ENCODE measurements at regions not wholly inside any gene's neighbourhood (a gene's known extent, or its start where the extent isn't known, plus 50 kb on each side); places are given as distances from the start of the nearest gene placed in this dataset.
A peak's percentile ranks its signal among the peaks of the same experiment; 100 is the strongest.

GRCh38 chr11:127859941-127860354 is 727.4 kb downstream of the ETS1 start:
- H4K20me1 ChIP-seq (ENCODE audit: control insufficient read depth, insufficient read depth, low read depth, low read length), result no peaks in the 10 kb centered on the region
- H3K9me3 ChIP-seq (ENCODE audit: control insufficient read depth, insufficient read depth, low read length), result no peaks in the 10 kb centered on the region
- no peak overlapping the region for H3K4me3 ChIP-seq (ENCODE audit: low read length)
- no peaks in the 10 kb centered on the region for H3K27me3 ChIP-seq (ENCODE audit: control insufficient read depth, low read length)
- H3K36me3 ChIP-seq (ENCODE audit: control insufficient read depth, low read length), result no peaks in the 10 kb centered on the region
- H3K9me2 ChIP-seq (replicated peaks; ENCODE audit: control insufficient read depth, low read length), result no peaks in the 10 kb centered on the region
- H3K4me2 ChIP-seq (ENCODE audit: low read length), result no peak overlapping the region
- no peak overlapping the region for H3K27ac ChIP-seq (ENCODE audit: low read depth, low read length)
- no peaks in the 10 kb centered on the region for H3K4me1 ChIP-seq (ENCODE audit: control insufficient read depth, low read length)
- no peaks in the 10 kb centered on the region for H3K79me2 ChIP-seq (ENCODE audit: control insufficient read depth, low read length)
- no peaks in the 10 kb centered on the region for H3F3A ChIP-seq (ENCODE audit: control insufficient read depth, insufficient read depth)
- no peak for TF ChIP-seq EZH2phosphoT487 (IDR thresholded peaks at IDR 0.05; ENCODE audit: borderline replicate concordance, low read length)
- no peak for TF ChIP-seq CTCF (IDR thresholded peaks at IDR 0.05; ENCODE audit: low read depth, low read length, poor library complexity, severe bottlenecking)

GRCh38 chr11:127844876-127845275 is 742.5 kb downstream of the ETS1 start:
- no peaks in the 10 kb centered on the region for H3F3A ChIP-seq (ENCODE audit: control insufficient read depth, insufficient read depth)
- H3K36me3 ChIP-seq (ENCODE audit: control insufficient read depth, low read length), result no peaks in the 10 kb centered on the region
- H3K4me1 ChIP-seq (ENCODE audit: control insufficient read depth, low read length), result no peaks in the 10 kb centered on the region
- H3K4me3 ChIP-seq (ENCODE audit: low read length), result no peak overlapping the region
- H4K20me1 ChIP-seq (ENCODE audit: control insufficient read depth, insufficient read depth, low read depth, low read length), result no peaks in the 10 kb centered on the region
- H3K27me3 ChIP-seq (ENCODE audit: control insufficient read depth, low read length), result no peaks in the 10 kb centered on the region
- H3K79me2 ChIP-seq (ENCODE audit: control insufficient read depth, low read length), result no peaks in the 10 kb centered on the region
- no peaks in the 10 kb centered on the region for H3K9me3 ChIP-seq (ENCODE audit: control insufficient read depth, insufficient read depth, low read length)
- no peak for TF ChIP-seq EZH2phosphoT487 (IDR thresholded peaks at IDR 0.05; ENCODE audit: borderline replicate concordance, low read length)
- no peak for TF ChIP-seq CTCF (IDR thresholded peaks at IDR 0.05; ENCODE audit: low read depth, low read length, poor library complexity, severe bottlenecking)
- no peak overlapping the region for H3K27ac ChIP-seq (ENCODE audit: low read depth, low read length)
- no peak overlapping the region for H3K4me2 ChIP-seq (ENCODE audit: low read length)
- H3K9me2 ChIP-seq (replicated peaks; ENCODE audit: control insufficient read depth, low read length), result no peaks in the 10 kb centered on the region

DNA sequence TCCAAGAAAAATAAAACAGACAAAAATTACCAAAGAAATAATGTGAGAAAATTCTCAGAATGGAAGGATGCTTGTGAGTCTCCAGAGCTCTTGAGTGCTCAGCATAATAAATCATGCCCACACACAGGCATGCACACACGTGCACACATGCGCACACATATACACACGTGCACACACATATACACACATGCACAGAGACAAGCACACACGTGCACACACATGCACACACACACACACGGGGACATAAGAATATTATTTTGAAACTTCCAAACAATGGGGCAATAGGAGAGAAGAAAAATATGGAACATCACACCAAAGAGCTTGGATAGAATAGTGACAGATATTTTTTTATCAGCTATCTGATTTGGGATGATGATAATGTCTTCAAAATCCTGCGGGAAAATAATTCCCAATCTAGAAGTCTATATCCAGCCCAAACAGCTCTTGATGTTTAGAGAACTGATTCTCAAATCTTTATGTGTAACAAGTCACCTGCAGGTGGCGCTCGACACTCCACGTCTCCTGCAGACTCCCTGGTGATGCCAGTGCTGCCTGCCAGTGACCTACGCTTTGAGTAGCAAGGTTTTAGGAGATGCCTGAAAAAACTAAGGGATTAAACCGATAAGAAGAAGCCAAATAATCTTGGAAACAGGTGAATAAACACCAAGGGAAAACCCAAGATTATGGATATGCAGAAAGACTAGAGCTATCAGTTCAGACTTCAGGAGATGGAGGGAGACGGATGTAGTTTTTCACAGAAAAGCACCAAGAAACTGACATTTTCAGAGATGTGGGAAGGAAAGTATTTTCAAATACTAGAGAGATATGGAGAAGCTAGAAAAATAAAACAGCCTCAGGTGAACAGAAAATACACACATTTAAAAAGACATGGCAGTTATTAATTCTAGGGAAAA is 743.6 kb downstream of the ETS1 start:
- TF ChIP-seq EZH2phosphoT487 (IDR thresholded peaks at IDR 0.05; ENCODE audit: borderline replicate concordance, low read length) (no peak), CTCF (IDR thresholded peaks at IDR 0.05; ENCODE audit: low read depth, low read length, poor library complexity, severe bottlenecking) (peak; percentile 96)
- Histone ChIP-seq H3K4me1 (ENCODE audit: control insufficient read depth, low read length) (no peaks in the 10 kb centered on the region), H3K79me2 (ENCODE audit: control insufficient read depth, low read length) (no peaks in the 10 kb centered on the region), H3K9me3 (ENCODE audit: control insufficient read depth, insufficient read depth, low read length) (no peaks in the 10 kb centered on the region), H3K27ac (ENCODE audit: low read depth, low read length) (no peak overlapping the region), H4K20me1 (ENCODE audit: control insufficient read depth, insufficient read depth, low read depth, low read length) (no peaks in the 10 kb centered on the region), H3K4me3 (ENCODE audit: low read length) (no peak overlapping the region), H3F3A (ENCODE audit: control insufficient read depth, insufficient read depth) (no peaks in the 10 kb centered on the region), H3K36me3 (ENCODE audit: control insufficient read depth, low read length) (no peaks in the 10 kb centered on the region), H3K9me2 (replicated peaks; ENCODE audit: control insufficient read depth, low read length) (no peaks in the 10 kb centered on the region), H3K27me3 (ENCODE audit: control insufficient read depth, low read length) (no peaks in the 10 kb centered on the region), H3K4me2 (ENCODE audit: low read length) (no peak overlapping the region)

Data from DOHH2 (cell line).